Smooth muscle cell (in vitro differentiated cells): ENCODE measurements at regions not wholly inside any gene's neighbourhood (a gene's known extent, or its start where the extent isn't known, plus 50 kb on each side); places are given as distances from the start of the nearest gene placed in this dataset.
A peak's percentile ranks its signal among the peaks of the same experiment; 100 is the strongest.
"Not testable (repeated sequence)": the region's sequence is repeated elsewhere in the genome, so short reads cannot be mapped to it uniquely, and the experiment has no call there.

ENCODE experiments used
- DNase-seq: peaks from one replicate; lab custom pipeline; 2025; ENCODE audit not compliant: unreplicated experiment; lab: John Stamatoyannopoulos, UW
- H2AFZ ChIP-seq: fragments of 200-600 bp; sonication (generic); 2 replicates; pipeline ENCODE4 v1.6.0; 2016; ENCODE audit warnings: antibody characterized with exemption, low read depth, mild to moderate bottlenecking
- H3F3A ChIP-seq: fragments of 200-600 bp; sonication (generic); 2 replicates; pipeline ENCODE4 v1.6.0; 2017; ENCODE audit warnings: antibody characterized with exemption, low read depth
- H3K27ac ChIP-seq: fragments of 200-600 bp; sonication (generic); 2 replicates; pipeline ENCODE4 v1.5.1; 2016; ENCODE audit warnings: low read depth, mild to moderate bottlenecking
- H3K27me3 ChIP-seq: fragments of 200-600 bp; sonication (generic); 2 replicates; pipeline ENCODE4 v1.6.1; 2016; ENCODE audit warnings: low read depth, mild to moderate bottlenecking
- H3K36me3 ChIP-seq: fragments of 200-600 bp; sonication (generic); 2 replicates; pipeline ENCODE4 v1.5.1; 2016; ENCODE audit warnings: low read depth
- H3K4me1 ChIP-seq: fragments of 200-600 bp; sonication (generic); 2 replicates; pipeline ENCODE4 v1.5.1; 2016; ENCODE audit warnings: low read depth
- H3K4me2 ChIP-seq: fragments of 200-600 bp; sonication (generic); 2 replicates; pipeline ENCODE4 v1.6.0; 2016; ENCODE audit warnings: mild to moderate bottlenecking
- H3K4me3 ChIP-seq: fragments of 200-600 bp; sonication (generic); 2 replicates; pipeline ENCODE4 v1.5.1; 2016; ENCODE audit warnings: mild to moderate bottlenecking
- H3K79me2 ChIP-seq: fragments of 200-600 bp; sonication (generic); 2 replicates; pipeline ENCODE4 v1.6.0; 2016; ENCODE audit warnings: low read depth, mild to moderate bottlenecking
- H3K9ac ChIP-seq: fragments of 200-600 bp; sonication (generic); 2 replicates; pipeline ENCODE4 v1.6.0; 2016; ENCODE audit warnings: low read depth
- H3K9me3 ChIP-seq: fragments of 200-600 bp; sonication (generic); replicated peaks from 2 replicates; pipeline ENCODE4 v1.5.1; 2016; ENCODE audit warnings: low read depth
- H4K20me1 ChIP-seq: fragments of 200-600 bp; sonication (generic); 2 replicates; pipeline ENCODE4 v1.6.0; 2016; ENCODE audit warnings: low read depth
- CTCF ChIP-seq: fragments of 200-600 bp; sonication (generic); IDR thresholded peaks from 2 replicates; pipeline ENCODE4 v1.5.1; 2017; ENCODE audit warnings: borderline replicate concordance, mild to moderate bottlenecking, antibody characterized with exemption; ENCODE audit not compliant: insufficient read depth, poor library complexity, severe bottlenecking
- WGBS: methylation state at CpG from one replicate; pipeline ENCODE4 v1.1.7; 2016; ENCODE audit warnings: low lambda C conversion rate; 5-methylcytosine and 5-hydroxymethylcytosine counted together

DNA sequence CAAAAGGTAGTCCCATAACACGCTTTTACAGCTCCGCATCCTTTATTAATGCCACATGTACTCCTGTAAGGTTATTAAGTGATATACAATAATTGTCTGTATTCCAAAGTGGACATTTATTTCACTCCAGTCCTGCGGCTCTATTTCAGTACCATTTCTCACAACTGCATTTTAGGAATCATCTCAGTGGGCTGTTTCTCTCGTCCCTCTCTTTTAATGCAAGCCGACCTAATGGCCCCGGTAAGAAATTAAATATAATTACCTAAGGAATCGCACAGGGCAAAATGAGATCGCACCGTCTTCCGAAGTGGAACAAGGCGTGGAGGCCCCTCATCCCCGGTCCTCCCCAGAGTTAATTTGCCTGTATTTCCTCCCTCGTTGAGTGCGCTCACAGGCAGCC, 216.5 kb downstream of the RAB11FIP2 start:
- no peaks in the 10 kb centered on the region for H3K9me3 ChIP-seq
- H3K4me2 ChIP-seq: no peak overlapping the region
- no peak for TF ChIP-seq CTCF
- H3K79me2 ChIP-seq: no peaks in the 10 kb centered on the region
- H3K36me3 ChIP-seq: no peaks in the 10 kb centered on the region
- no peaks in the 10 kb centered on the region for H4K20me1 ChIP-seq
- WGBS: 85% methylated on average over 14 of the region's 14 CpGs
- H2AFZ ChIP-seq: no peak overlapping the region
- H3F3A ChIP-seq: no peaks in the 10 kb centered on the region
- peaks cover 6% of the 10 kb centered on the region for H3K4me1 ChIP-seq
- H3K4me3 ChIP-seq: no peak overlapping the region
- no peak overlapping the region for H3K9ac ChIP-seq
- no peak overlapping the region for H3K27ac ChIP-seq
- peaks cover 31% of the 10 kb centered on the region for H3K27me3 ChIP-seq
- DNase-seq: no peak

- Histone ChIP-seq H3K4me1 (peaks cover 6% of the 10 kb centered on the region), H3K79me2 (no peaks in the 10 kb centered on the region), H3K4me3 (peak overlapping the region; percentile 23), H4K20me1 (no peaks in the 10 kb centered on the region), H3K27me3 (peaks cover 31% of the 10 kb centered on the region), H3K4me2 (peak overlapping the region; percentile 75), H3F3A (no peaks in the 10 kb centered on the region), H3K36me3 (no peaks in the 10 kb centered on the region), H3K27ac (no peak overlapping the region), H3K9me3 (no peaks in the 10 kb centered on the region), H3K9ac (no peak overlapping the region), H2AFZ (peak overlapping the region; percentile 79)
- no peak for TF ChIP-seq CTCF
- DNase-seq: no peak
- WGBS: 24% methylated on average over 15 of the region's 15 CpGs
Measured at GRCh38 chr10:117830787-117831212, 215.9 kb downstream of the RAB11FIP2 start.

- not testable (repeated sequence) for H3K9me3 ChIP-seq, H3K9ac ChIP-seq, H3F3A ChIP-seq, H3K27ac ChIP-seq, H4K20me1 ChIP-seq, H2AFZ ChIP-seq, DNase-seq, H3K27me3 ChIP-seq, H3K79me2 ChIP-seq, H3K36me3 ChIP-seq, H3K4me1 ChIP-seq
- Histone ChIP-seq H3K4me3 (peak overlapping the region; percentile 34), H3K4me2 (peak overlapping the region; percentile 67)
- WGBS: 35% methylated on average over 39 of the region's 39 CpGs
Measured at GRCh38 chr10:117838500-117839498, 207.9 kb downstream of the RAB11FIP2 start.

DNA sequence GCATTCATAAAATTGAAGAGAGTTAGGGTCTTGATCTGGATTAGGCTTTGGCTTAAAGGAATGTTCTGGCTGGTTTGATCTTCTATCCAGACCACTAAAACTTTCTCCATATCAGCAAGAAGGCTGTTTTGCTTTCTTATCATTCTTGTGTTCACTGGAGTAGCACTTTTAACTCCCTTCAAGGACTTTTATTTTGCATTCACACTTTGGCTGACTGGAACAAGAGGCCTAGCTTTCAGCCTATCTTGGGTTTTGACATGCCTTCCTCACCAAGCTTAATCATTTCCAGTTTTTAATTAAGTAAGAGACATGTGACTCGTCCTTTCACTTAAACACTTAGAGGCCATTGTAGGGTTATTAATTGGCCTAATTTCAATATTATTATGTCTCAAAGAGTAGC, 190.3 kb downstream of the RAB11FIP2 start:
- H3K36me3 ChIP-seq, H3K79me2 ChIP-seq, H2AFZ ChIP-seq, H3K4me1 ChIP-seq, H4K20me1 ChIP-seq, H3K9me3 ChIP-seq, DNase-seq, H3K9ac ChIP-seq, H3F3A ChIP-seq, H3K4me2 ChIP-seq, H3K4me3 ChIP-seq, H3K27ac ChIP-seq: not testable (repeated sequence)
- 61% methylated on average over 1 of the region's 1 CpG for WGBS
- peaks cover 38% of the 10 kb centered on the region for H3K27me3 ChIP-seq
